MM.1S (cell line): ENCODE measurements at regions not wholly inside any gene's neighbourhood (a gene's known extent, or its start where the extent isn't known, plus 50 kb on each side); places are given as distances from the start of the nearest gene placed in this dataset.

ENCODE experiments used
- EZH2 ChIP-seq: fragments of 300-600 bp; sonication (generic); optimal IDR thresholded peaks from 2 replicates; pipeline ENCODE3; 2017; ENCODE audit warnings: low read depth, mild to moderate bottlenecking, antibody characterized with exemption, low read length, mixed read lengths
- EZH2phosphoT487 ChIP-seq: fragments of 300-600 bp; sonication (generic); IDR thresholded peaks from 2 replicates; pipeline ENCODE4 v1.6.1; 2018; ENCODE audit warnings: antibody characterized with exemption, low read length
- TF ChIP-seq, protein P1 (sequence below): fragments of 300-600 bp; sonication (generic); IDR thresholded peaks from 2 replicates; pipeline ENCODE4 v1.5.1; 2016; ENCODE audit warnings: antibody characterized with exemption, low read length, mixed read lengths

DNA sequence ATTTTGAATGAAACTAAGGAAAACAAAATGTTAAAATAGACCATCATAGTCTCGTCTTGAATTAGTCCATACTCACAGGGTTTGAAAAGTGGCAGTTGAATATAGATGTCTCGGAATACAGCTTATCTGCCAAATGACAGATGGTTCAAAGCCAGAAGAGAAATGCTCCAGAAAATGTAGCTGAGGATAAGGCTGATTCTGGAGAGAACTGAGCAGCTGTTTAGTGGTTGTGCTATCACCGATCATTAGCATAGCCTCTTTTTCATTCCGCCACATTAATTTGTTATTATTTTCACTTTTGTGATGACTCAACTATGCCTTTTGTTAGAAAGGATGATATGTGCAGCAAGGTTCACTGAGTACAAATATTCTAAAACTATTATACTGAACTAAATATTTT, 390.2 kb upstream of the MAN1A1 start:
- TF ChIP-seq EZH2 = no peak
- TF ChIP-seq, protein P1, sequence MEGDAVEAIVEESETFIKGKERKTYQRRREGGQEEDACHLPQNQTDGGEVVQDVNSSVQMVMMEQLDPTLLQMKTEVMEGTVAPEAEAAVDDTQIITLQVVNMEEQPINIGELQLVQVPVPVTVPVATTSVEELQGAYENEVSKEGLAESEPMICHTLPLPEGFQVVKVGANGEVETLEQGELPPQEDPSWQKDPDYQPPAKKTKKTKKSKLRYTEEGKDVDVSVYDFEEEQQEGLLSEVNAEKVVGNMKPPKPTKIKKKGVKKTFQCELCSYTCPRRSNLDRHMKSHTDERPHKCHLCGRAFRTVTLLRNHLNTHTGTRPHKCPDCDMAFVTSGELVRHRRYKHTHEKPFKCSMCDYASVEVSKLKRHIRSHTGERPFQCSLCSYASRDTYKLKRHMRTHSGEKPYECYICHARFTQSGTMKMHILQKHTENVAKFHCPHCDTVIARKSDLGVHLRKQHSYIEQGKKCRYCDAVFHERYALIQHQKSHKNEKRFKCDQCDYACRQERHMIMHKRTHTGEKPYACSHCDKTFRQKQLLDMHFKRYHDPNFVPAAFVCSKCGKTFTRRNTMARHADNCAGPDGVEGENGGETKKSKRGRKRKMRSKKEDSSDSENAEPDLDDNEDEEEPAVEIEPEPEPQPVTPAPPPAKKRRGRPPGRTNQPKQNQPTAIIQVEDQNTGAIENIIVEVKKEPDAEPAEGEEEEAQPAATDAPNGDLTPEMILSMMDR = no peak
- TF ChIP-seq EZH2phosphoT487 = no peak
